ENCODE measurements at regions not wholly inside any gene's neighbourhood (a gene's known extent, or its start where the extent isn't known, plus 50 kb on each side); places are given as distances from the start of the nearest gene placed in this dataset.

GRCh38 chr18:30512872-30513271 lies 529.7 kb downstream of the DSC3 start:
- DNase-seq, result no peak

GRCh38 chr18:30510882-30511281 lies 531.7 kb downstream of the DSC3 start:
- DNase-seq, result no peak

GRCh38 chr18:30501594-30501993 lies 540.9 kb downstream of the DSC3 start:
- no peak for DNase-seq

GRCh38 chr18:30500240-30500945 lies 542.1 kb downstream of the DSC3 start:
- DNase-seq, result no peak

- DNase-seq, result no peak
Measured at GRCh38 chr18:30499721-30500120, 542.8 kb downstream of the DSC3 start.

GRCh38 chr18:30492552-30493129 lies 549.9 kb downstream of the DSC3 start:
- no peak for DNase-seq

GRCh38 chr18:30491815-30492551 lies 550.6 kb downstream of the DSC3 start:
- DNase-seq, result no peak

- DNase-seq, result no peak
Measured at GRCh38 chr18:30489890-30490643, 552.5 kb downstream of the DSC3 start.

GRCh38 chr18:30487962-30488361 lies 554.6 kb downstream of the DSC3 start:
- no peak for DNase-seq

GRCh38 chr18:30486856-30487255 lies 555.7 kb downstream of the DSC3 start:
- no peak for DNase-seq

- DNase-seq, result no peak
Measured at GRCh38 chr18:30485078-30485477, 557.5 kb downstream of the DSC3 start.

GRCh38 chr18:30481871-30482270 lies 560.7 kb downstream of the DSC3 start:
- no peak for DNase-seq

- DNase-seq, result no peak
Measured at GRCh38 chr18:30469091-30469490, 573.5 kb downstream of the DSC3 start.

- DNase-seq, result no peak
Measured at GRCh38 chr18:30465096-30465495, 577.4 kb downstream of the DSC3 start.

GRCh38 chr18:30457156-30457555 lies 585.4 kb downstream of the DSC3 start:
- no peak for DNase-seq

- DNase-seq, result no peak
Measured at GRCh38 chr18:30455741-30456140, 586.8 kb downstream of the DSC3 start.

- no peak for DNase-seq
Measured at GRCh38 chr18:30454920-30455319, 587.6 kb downstream of the DSC3 start.

GRCh38 chr18:30451981-30452380 lies 590.6 kb downstream of the DSC3 start:
- no peak for DNase-seq

- no peak for DNase-seq
Measured at GRCh38 chr18:30450927-30451326, 591.6 kb downstream of the DSC3 start.

- DNase-seq, result no peak
Measured at GRCh38 chr18:30446605-30447004, 595.9 kb downstream of the DSC3 start.

- DNase-seq, result no peak
Measured at GRCh38 chr18:30444544-30444943, 598.0 kb downstream of the DSC3 start.

GRCh38 chr18:30440351-30440750 lies 602.2 kb downstream of the DSC3 start:
- DNase-seq, result no peak

- no peak for DNase-seq
Measured at GRCh38 chr18:30439174-30439573, 603.4 kb downstream of the DSC3 start.

Measured in activated gamma-delta T cell treated with Interleukin-2 at 50 U/mL for 16 hours (primary cell).